GM12878 (cell line): ENCODE measurements at regions not wholly inside any gene's neighbourhood (a gene's known extent, or its start where the extent isn't known, plus 50 kb on each side); places are given as distances from the start of the nearest gene placed in this dataset.

Source experiments
- ATAC-seq: fragments of 200-7000 bp; cut with Tn5 transposase; 3 replicates; pipeline ENCODE4 v1.9.1; 2020; ENCODE audit warnings: mild to moderate bottlenecking, moderate library complexity
- BruUV-seq: library from RNA; stranded (reverse); fragments of 400-500 nt; replicated peaks from 2 replicates; lab custom pipeline; 2021; lab: Mats Ljungman, UMichigan
- CTCF ChIA-PET: fragments of 300-600 bp; sonication (Branson Sonifier 250); formaldehyde crosslinking; extraction: SDS; loops from one replicate; lab custom pipeline; 2021; ENCODE audit warnings: inconsistent platforms; lab: Yijun Ruan, JAX
- POLR2A ChIA-PET: fragments of 350-600 bp; formaldehyde crosslinking; extraction: SDS; loops from one replicate; lab custom pipeline; 2021; ENCODE audit warnings: inconsistent platforms; lab: Charles Lee
- RAD21 ChIA-PET: fragments of 300-600 bp; sonication (Branson Sonifier 250); formaldehyde crosslinking; loops from one replicate; lab custom pipeline; 2023; ENCODE audit warnings: antibody characterized with exemption; ENCODE audit not compliant: unreplicated experiment; lab: Charles Lee
- SMC1A ChIA-PET: fragments of 300-600 bp; sonication (Branson Sonifier 250); formaldehyde crosslinking; loops from one replicate; lab custom pipeline; 2023; ENCODE audit not compliant: unreplicated experiment, uncharacterized antibody; lab: Charles Lee
- DNase-seq: peaks from one replicate; pipeline ENCODE4 v3.0.0-alpha.2; 2011; ENCODE audit warnings: low read depth, low spot score
- FAIRE-seq: peaks from 3 replicates; lab custom pipeline; 2011; peaks lifted over from hg19 to GRCh38; lab: Jason Lieb, UNC
- H2AFZ ChIP-seq: 2 replicates; pipeline ENCODE4 v1.6.0; 2011; ENCODE audit warnings: low read depth, low read length, control low read depth; ENCODE audit not compliant: control insufficient read depth
- H3K27ac ChIP-seq: 2 replicates; pipeline ENCODE4 v1.5.1; 2011; ENCODE audit warnings: control low read depth; ENCODE audit not compliant: control insufficient read depth, insufficient read depth
- H3K27me3 ChIP-seq, 2 experiments: replicated peaks in 1 of 2; 2 replicates each; pipeline versions ENCODE4 v1.6.0 to v1.6.1; 2011; ENCODE audit warnings: low read length in 1 of 2; ENCODE audit not compliant: control insufficient read depth in 2 of 2, insufficient read depth in 2 of 2
- H3K36me3 ChIP-seq, 2 experiments: 2 replicates each; pipeline ENCODE4 v1.5.1; 2011; ENCODE audit warnings: low read length in 1 of 2; ENCODE audit not compliant: control insufficient read depth in 2 of 2, insufficient read depth in 2 of 2
- H3K4me1 ChIP-seq: 2 replicates; pipeline ENCODE4 v1.6.1; 2011; ENCODE audit warnings: mild to moderate bottlenecking, low read length, moderate library complexity, mixed read lengths; ENCODE audit not compliant: control insufficient read depth, insufficient read depth
- H3K4me2 ChIP-seq: 2 replicates; pipeline ENCODE4 v1.6.0; 2011; ENCODE audit warnings: control low read depth; ENCODE audit not compliant: control insufficient read depth, insufficient read depth
- H3K4me3 ChIP-seq: fragments of 200-600 bp; sonication (generic); 2 replicates; pipeline ENCODE4 v1.5.1; 2016
- H3K79me2 ChIP-seq: 2 replicates; pipeline ENCODE4 v1.6.0; 2011; ENCODE audit warnings: low read length; ENCODE audit not compliant: control insufficient read depth, insufficient read depth
- H3K9ac ChIP-seq: 2 replicates; pipeline ENCODE4 v1.8.0; 2011; ENCODE audit warnings: low read length, control low read depth, mixed read lengths; ENCODE audit not compliant: control insufficient read depth, insufficient read depth
- H3K9me3 ChIP-seq: replicated peaks from 3 replicates; pipeline ENCODE4 v1.5.1; 2011; ENCODE audit warnings: mild to moderate bottlenecking, low read length; ENCODE audit not compliant: control insufficient read depth, insufficient read depth
- H4K20me1 ChIP-seq: 2 replicates; pipeline ENCODE4 v1.6.0; 2011; ENCODE audit not compliant: control insufficient read depth, insufficient read depth
- CBX3 ChIP-seq: fragments of 200-600 bp; sonication (generic); IDR thresholded peaks from 2 replicates; pipeline ENCODE4 v1.6.1; 2016; ENCODE audit warnings: low read depth, borderline replicate concordance
- CBX5 ChIP-seq: sonication (generic); IDR thresholded peaks from 2 replicates; pipeline ENCODE4 v1.6.1; 2016; ENCODE audit warnings: low read depth, moderate library complexity, mild to moderate bottlenecking, inconsistent platforms
- FOS ChIP-seq: IDR thresholded peaks from 3 replicates; pipeline ENCODE4 v1.6.1; 2011; ENCODE audit warnings: borderline replicate concordance; ENCODE audit not compliant: insufficient read length; ENCODE audit errors: extremely low read depth
- FOXM1 ChIP-seq: IDR thresholded peaks from 2 replicates; pipeline ENCODE4 v1.6.1; 2012; ENCODE audit warnings: low read depth, mild to moderate bottlenecking, inconsistent platforms, low read length, moderate library complexity
- GABPA ChIP-seq: IDR thresholded peaks from 2 replicates; pipeline ENCODE4 v1.6.1; 2014; ENCODE audit warnings: antibody characterized with exemption, low read depth, mild to moderate bottlenecking, inconsistent platforms
- JUND ChIP-seq: IDR thresholded peaks from 2 replicates; pipeline ENCODE4 v1.6.1; 2012; ENCODE audit warnings: low read depth, mild to moderate bottlenecking, low read length, improper control_type of control experiment, moderate library complexity
- POLR2AphosphoS5 ChIP-seq: IDR thresholded peaks from 2 replicates; pipeline ENCODE4 v1.6.1; 2011; ENCODE audit warnings: mild to moderate bottlenecking, low read length, inconsistent platforms
- SREBF1 ChIP-seq: IDR thresholded peaks from 2 replicates; pipeline ENCODE4 v1.6.1; 2012; ENCODE audit warnings: mild to moderate bottlenecking, low read length
- SREBF2 ChIP-seq: IDR thresholded peaks from 2 replicates; pipeline ENCODE4 v1.6.1; 2012; ENCODE audit warnings: mild to moderate bottlenecking, low read length
- SUZ12 ChIP-seq: fragments of 200-600 bp; sonication (generic); IDR thresholded peaks from one replicate; pipeline ENCODE4 v1.6.1; 2018; ENCODE audit warnings: antibody characterized with exemption, mild to moderate bottlenecking; ENCODE audit not compliant: unreplicated experiment
- TCF7 ChIP-seq: IDR thresholded peaks from 2 replicates; pipeline ENCODE4 v1.6.1; 2014; ENCODE audit warnings: antibody characterized with exemption, borderline replicate concordance
- ZNF217 ChIP-seq: fragments of 450-650 bp; IDR thresholded peaks from 2 replicates; pipeline ENCODE4 v1.6.1; 2017; ENCODE audit warnings: antibody characterized with exemption, mild to moderate bottlenecking
- WGBS: methylation state at CpG from one replicate; pipeline ENCODE4 v1.1.6; 2016; ENCODE audit warnings: low lambda C conversion rate; ENCODE audit not compliant: insufficient replicate concordance, insufficient coverage; ENCODE audit errors: missing lambda C conversion rate; 5-methylcytosine and 5-hydroxymethylcytosine counted together
- in situ Hi-C: fragments of 300-500 bp; cut with MboI; formaldehyde crosslinking; loops from 9 replicates; pipeline ENCODE4 v1.14.3; 2018; ENCODE audit warnings: mixed read lengths
- intact Hi-C: fragments of 100-400 bp; cut with micrococcal nuclease; formaldehyde crosslinking; loops from one replicate; pipeline ENCODE4 v1.14.2; 2022; ENCODE audit not compliant: unreplicated experiment
- TF ChIP-seq, protein P1 (sequence below): fragments of 450-650 bp; IDR thresholded peaks from 2 replicates; pipeline ENCODE4 v1.6.1; 2017; ENCODE audit warnings: antibody characterized with exemption, mild to moderate bottlenecking, moderate library complexity
- TF ChIP-seq, protein P2 (sequence below): fragments of 450-650 bp; formaldehyde crosslinking; IDR thresholded peaks from 2 replicates; pipeline ENCODE4 v1.4.0; 2020; ENCODE audit warnings: mild to moderate bottlenecking, moderate library complexity

DNA sequence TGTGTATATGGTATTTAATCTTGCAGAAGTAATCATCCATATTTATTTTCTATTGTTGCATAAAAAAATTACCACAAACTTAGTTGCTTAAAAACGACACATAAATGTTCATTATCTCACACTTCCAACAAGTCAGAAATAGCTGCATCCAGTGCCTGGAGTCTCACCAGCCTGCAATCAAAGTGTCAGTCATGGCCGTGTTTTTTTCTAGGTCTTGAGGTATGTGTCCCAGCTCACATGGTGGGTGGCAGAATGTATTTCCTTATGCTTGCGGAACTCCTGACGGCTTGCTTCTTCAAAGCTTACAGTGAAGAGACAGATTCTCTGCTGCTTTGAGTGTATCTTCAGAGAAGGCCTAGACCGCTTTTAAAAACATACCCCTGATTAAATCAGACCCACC is 670.2 kb upstream of the LMO3 start:
- H3K36me3 ChIP-seq: no peaks in the 10 kb centered on the region
- SMC1A ChIA-PET: no interaction called here
- RAD21 ChIA-PET: no interaction called here
- no peaks in the 10 kb centered on the region for H3K9me3 ChIP-seq
- no peak overlapping the region for H2AFZ ChIP-seq
- H3K4me1 ChIP-seq: no peaks in the 10 kb centered on the region
- no peak overlapping the region for H3K9ac ChIP-seq
- H4K20me1 ChIP-seq: no peaks in the 10 kb centered on the region
- in situ Hi-C loops: no loop called here
- H3K27me3 ChIP-seq: no peaks in the 10 kb centered on the region
- H3K4me2 ChIP-seq: no peak overlapping the region
- 54% methylated on average over 5 of the region's 5 CpGs for WGBS
- ATAC-seq: no peak
- no peak for DNase-seq
- no peak overlapping the region for H3K27ac ChIP-seq
- TF ChIP-seq GABPA (no peak), POLR2AphosphoS5 (no peak), ZNF217 (no peak), FOS (no peak)
- TF ChIP-seq, all 136 proteins: peak for 0
- intact Hi-C loops: no loop called here
- ChIA-PET POLR2A (no interaction called here), CTCF (no interaction called here)
- BruUV-seq: no TSS peak
- Histone ChIP-seq H3K79me2 (no peaks in the 10 kb centered on the region), H3K4me3 (no peak overlapping the region)
- FAIRE-seq: no peak

DNA sequence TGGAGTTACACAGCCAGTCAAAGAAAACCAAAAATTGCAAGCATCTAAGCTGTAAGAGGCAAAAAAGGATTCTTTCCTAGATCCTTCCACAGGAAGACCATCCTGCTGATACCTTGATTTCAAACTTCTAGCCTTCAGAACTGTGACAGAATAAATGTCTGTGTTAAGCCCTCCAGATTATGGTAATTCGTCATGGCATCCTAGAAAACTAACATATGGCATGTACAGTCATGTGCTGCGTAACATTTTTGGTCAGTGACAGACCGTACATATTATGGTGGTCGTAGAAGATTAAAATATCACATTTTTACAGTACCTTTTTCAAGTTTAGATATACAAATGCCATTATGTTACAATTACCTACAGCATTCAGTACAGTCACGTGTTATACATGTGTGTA is 660.9 kb upstream of the LMO3 start:
- Histone ChIP-seq H3K79me2 (no peaks in the 10 kb centered on the region), H3K9ac (no peak overlapping the region), H3K36me3 (no peaks in the 10 kb centered on the region), H3K27me3 (no peaks in the 10 kb centered on the region), H3K27ac (no peak overlapping the region), H3K4me1 (no peaks in the 10 kb centered on the region), H4K20me1 (no peaks in the 10 kb centered on the region), H3K4me2 (no peak overlapping the region), H3K4me3 (no peak overlapping the region), H2AFZ (no peak overlapping the region), H3K9me3 (no peaks in the 10 kb centered on the region)
- FAIRE-seq (no peak), DNase-seq (no peak), ATAC-seq (no peak)
- ChIA-PET RAD21 (no interaction called here), SMC1A (no interaction called here), POLR2A (interaction anchor here (0.5 kb wide), 1 partner anchor 1161 kb away, joined by 3 read pairs; no protein-coding TSS in a partner anchor), CTCF (no interaction called here)
- 36% methylated on average over 5 of the region's 5 CpGs for WGBS
- intact Hi-C loops: no loop called here
- in situ Hi-C loops: no loop called here
- BruUV-seq: no TSS peak
- TF ChIP-seq TCF7: no peak
- TF ChIP-seq, protein P1, sequence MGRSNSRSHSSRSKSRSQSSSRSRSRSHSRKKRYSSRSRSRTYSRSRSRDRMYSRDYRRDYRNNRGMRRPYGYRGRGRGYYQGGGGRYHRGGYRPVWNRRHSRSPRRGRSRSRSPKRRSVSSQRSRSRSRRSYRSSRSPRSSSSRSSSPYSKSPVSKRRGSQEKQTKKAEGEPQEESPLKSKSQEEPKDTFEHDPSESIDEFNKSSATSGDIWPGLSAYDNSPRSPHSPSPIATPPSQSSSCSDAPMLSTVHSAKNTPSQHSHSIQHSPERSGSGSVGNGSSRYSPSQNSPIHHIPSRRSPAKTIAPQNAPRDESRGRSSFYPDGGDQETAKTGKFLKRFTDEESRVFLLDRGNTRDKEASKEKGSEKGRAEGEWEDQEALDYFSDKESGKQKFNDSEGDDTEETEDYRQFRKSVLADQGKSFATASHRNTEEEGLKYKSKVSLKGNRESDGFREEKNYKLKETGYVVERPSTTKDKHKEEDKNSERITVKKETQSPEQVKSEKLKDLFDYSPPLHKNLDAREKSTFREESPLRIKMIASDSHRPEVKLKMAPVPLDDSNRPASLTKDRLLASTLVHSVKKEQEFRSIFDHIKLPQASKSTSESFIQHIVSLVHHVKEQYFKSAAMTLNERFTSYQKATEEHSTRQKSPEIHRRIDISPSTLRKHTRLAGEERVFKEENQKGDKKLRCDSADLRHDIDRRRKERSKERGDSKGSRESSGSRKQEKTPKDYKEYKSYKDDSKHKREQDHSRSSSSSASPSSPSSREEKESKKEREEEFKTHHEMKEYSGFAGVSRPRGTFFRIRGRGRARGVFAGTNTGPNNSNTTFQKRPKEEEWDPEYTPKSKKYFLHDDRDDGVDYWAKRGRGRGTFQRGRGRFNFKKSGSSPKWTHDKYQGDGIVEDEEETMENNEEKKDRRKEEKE: no peak
- TF ChIP-seq CBX3: no peak
- no peak for TF ChIP-seq SUZ12
- TF ChIP-seq CBX5: no peak
- no peak for TF ChIP-seq SREBF2
- no peak for TF ChIP-seq SREBF1
- TF ChIP-seq, protein P2, sequence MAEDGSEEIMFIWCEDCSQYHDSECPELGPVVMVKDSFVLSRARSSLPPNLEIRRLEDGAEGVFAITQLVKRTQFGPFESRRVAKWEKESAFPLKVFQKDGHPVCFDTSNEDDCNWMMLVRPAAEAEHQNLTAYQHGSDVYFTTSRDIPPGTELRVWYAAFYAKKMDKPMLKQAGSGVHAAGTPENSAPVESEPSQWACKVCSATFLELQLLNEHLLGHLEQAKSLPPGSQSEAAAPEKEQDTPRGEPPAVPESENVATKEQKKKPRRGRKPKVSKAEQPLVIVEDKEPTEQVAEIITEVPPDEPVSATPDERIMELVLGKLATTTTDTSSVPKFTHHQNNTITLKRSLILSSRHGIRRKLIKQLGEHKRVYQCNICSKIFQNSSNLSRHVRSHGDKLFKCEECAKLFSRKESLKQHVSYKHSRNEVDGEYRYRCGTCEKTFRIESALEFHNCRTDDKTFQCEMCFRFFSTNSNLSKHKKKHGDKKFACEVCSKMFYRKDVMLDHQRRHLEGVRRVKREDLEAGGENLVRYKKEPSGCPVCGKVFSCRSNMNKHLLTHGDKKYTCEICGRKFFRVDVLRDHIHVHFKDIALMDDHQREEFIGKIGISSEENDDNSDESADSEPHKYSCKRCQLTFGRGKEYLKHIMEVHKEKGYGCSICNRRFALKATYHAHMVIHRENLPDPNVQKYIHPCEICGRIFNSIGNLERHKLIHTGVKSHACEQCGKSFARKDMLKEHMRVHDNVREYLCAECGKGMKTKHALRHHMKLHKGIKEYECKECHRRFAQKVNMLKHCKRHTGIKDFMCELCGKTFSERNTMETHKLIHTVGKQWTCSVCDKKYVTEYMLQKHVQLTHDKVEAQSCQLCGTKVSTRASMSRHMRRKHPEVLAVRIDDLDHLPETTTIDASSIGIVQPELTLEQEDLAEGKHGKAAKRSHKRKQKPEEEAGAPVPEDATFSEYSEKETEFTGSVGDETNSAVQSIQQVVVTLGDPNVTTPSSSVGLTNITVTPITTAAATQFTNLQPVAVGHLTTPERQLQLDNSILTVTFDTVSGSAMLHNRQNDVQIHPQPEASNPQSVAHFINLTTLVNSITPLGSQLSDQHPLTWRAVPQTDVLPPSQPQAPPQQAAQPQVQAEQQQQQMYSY (CRISPR knock-in tag): no peak
- TF ChIP-seq FOXM1: no peak
- TF ChIP-seq JUND: no peak
